ENCODE measurements at regions not wholly inside any gene's neighbourhood (a gene's known extent, or its start where the extent isn't known, plus 50 kb on each side); places are given as distances from the start of the nearest gene placed in this dataset.

GRCh38 chr2:57878866-57879210, 167.8 kb upstream of the VRK2 start:
- Histone ChIP-seq H3F3A (ENCODE audit: insufficient read depth) (no peaks in the 10 kb centered on the region), H3K9ac (ENCODE audit: low read length) (no peak overlapping the region), H3K4me3 (ENCODE audit: insufficient read depth, low read length, poor library complexity, severe bottlenecking) (no peak overlapping the region), H3K36me3 (ENCODE audit: low read length) (no peaks in the 10 kb centered on the region), H3K4me2 (ENCODE audit: low read depth, low read length, poor library complexity, severe bottlenecking) (no peak overlapping the region), H4K20me1 (ENCODE audit: low read depth, low read length) (no peaks in the 10 kb centered on the region), H3K27me3 (ENCODE audit: low read length) (no peaks in the 10 kb centered on the region), H2AFZ (ENCODE audit: low read depth, low read length, severe bottlenecking) (no peak overlapping the region), H3K9me3 (ENCODE audit: insufficient read depth, low read length) (no peaks in the 10 kb centered on the region), H3K9me2 (replicated peaks; ENCODE audit: insufficient read depth, low read length) (no peaks in the 10 kb centered on the region), H3K79me2 (ENCODE audit: insufficient read depth, low read length) (no peaks in the 10 kb centered on the region), H3K27ac (ENCODE audit: low read depth, low read length) (no peak overlapping the region)
- no peak for TF ChIP-seq EZH2phosphoT487 (conservative IDR thresholded peaks at IDR 0.05; ENCODE audit: low read length)

GRCh38 chr2:57880446-57880845, 166.2 kb upstream of the VRK2 start:
- H3K4me3 ChIP-seq (ENCODE audit: insufficient read depth, low read length, poor library complexity, severe bottlenecking), result no peak overlapping the region
- no peaks in the 10 kb centered on the region for H3K27me3 ChIP-seq (ENCODE audit: low read length)
- H3K9me3 ChIP-seq (ENCODE audit: insufficient read depth, low read length), result no peaks in the 10 kb centered on the region

GRCh38 chr2:57880967-57881366, 165.6 kb upstream of the VRK2 start:
- Histone ChIP-seq H3K9me2 (replicated peaks; ENCODE audit: insufficient read depth, low read length) (no peaks in the 10 kb centered on the region), H3K4me2 (ENCODE audit: low read depth, low read length, poor library complexity, severe bottlenecking) (no peak overlapping the region), H3K4me3 (ENCODE audit: insufficient read depth, low read length, poor library complexity, severe bottlenecking) (no peak overlapping the region), H3K36me3 (ENCODE audit: low read length) (no peaks in the 10 kb centered on the region), H3K79me2 (ENCODE audit: insufficient read depth, low read length) (no peaks in the 10 kb centered on the region), H3K9ac (ENCODE audit: low read length) (no peak overlapping the region), H2AFZ (ENCODE audit: low read depth, low read length, severe bottlenecking) (no peak overlapping the region), H3K9me3 (ENCODE audit: insufficient read depth, low read length) (no peaks in the 10 kb centered on the region), H3F3A (ENCODE audit: insufficient read depth) (no peaks in the 10 kb centered on the region), H3K27ac (ENCODE audit: low read depth, low read length) (no peak overlapping the region), H4K20me1 (ENCODE audit: low read depth, low read length) (no peaks in the 10 kb centered on the region), H3K27me3 (ENCODE audit: low read length) (no peaks in the 10 kb centered on the region)
- TF ChIP-seq EZH2phosphoT487 (conservative IDR thresholded peaks at IDR 0.05; ENCODE audit: low read length), result no peak
- TF ChIP-seq, protein P1, sequence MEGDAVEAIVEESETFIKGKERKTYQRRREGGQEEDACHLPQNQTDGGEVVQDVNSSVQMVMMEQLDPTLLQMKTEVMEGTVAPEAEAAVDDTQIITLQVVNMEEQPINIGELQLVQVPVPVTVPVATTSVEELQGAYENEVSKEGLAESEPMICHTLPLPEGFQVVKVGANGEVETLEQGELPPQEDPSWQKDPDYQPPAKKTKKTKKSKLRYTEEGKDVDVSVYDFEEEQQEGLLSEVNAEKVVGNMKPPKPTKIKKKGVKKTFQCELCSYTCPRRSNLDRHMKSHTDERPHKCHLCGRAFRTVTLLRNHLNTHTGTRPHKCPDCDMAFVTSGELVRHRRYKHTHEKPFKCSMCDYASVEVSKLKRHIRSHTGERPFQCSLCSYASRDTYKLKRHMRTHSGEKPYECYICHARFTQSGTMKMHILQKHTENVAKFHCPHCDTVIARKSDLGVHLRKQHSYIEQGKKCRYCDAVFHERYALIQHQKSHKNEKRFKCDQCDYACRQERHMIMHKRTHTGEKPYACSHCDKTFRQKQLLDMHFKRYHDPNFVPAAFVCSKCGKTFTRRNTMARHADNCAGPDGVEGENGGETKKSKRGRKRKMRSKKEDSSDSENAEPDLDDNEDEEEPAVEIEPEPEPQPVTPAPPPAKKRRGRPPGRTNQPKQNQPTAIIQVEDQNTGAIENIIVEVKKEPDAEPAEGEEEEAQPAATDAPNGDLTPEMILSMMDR (IDR thresholded peaks at IDR 0.05; ENCODE audit: insufficient read depth, low read length, poor library complexity, severe bottlenecking), result no peak

More at GRCh38 chr2:57880446-57880845, 166.2 kb upstream of the VRK2 start:
- Histone ChIP-seq H4K20me1 (ENCODE audit: low read depth, low read length) (no peaks in the 10 kb centered on the region), H3K9me2 (replicated peaks; ENCODE audit: insufficient read depth, low read length) (no peaks in the 10 kb centered on the region), H2AFZ (ENCODE audit: low read depth, low read length, severe bottlenecking) (no peak overlapping the region), H3K36me3 (ENCODE audit: low read length) (no peaks in the 10 kb centered on the region), H3K27ac (ENCODE audit: low read depth, low read length) (no peak overlapping the region), H3K9ac (ENCODE audit: low read length) (no peak overlapping the region), H3K79me2 (ENCODE audit: insufficient read depth, low read length) (no peaks in the 10 kb centered on the region), H3K4me2 (ENCODE audit: low read depth, low read length, poor library complexity, severe bottlenecking) (no peak overlapping the region), H3F3A (ENCODE audit: insufficient read depth) (no peaks in the 10 kb centered on the region)
- TF ChIP-seq, protein P1 (IDR thresholded peaks at IDR 0.05; ENCODE audit: insufficient read depth, low read length, poor library complexity, severe bottlenecking), result no peak
- TF ChIP-seq EZH2phosphoT487 (conservative IDR thresholded peaks at IDR 0.05; ENCODE audit: low read length), result no peak

DNA sequence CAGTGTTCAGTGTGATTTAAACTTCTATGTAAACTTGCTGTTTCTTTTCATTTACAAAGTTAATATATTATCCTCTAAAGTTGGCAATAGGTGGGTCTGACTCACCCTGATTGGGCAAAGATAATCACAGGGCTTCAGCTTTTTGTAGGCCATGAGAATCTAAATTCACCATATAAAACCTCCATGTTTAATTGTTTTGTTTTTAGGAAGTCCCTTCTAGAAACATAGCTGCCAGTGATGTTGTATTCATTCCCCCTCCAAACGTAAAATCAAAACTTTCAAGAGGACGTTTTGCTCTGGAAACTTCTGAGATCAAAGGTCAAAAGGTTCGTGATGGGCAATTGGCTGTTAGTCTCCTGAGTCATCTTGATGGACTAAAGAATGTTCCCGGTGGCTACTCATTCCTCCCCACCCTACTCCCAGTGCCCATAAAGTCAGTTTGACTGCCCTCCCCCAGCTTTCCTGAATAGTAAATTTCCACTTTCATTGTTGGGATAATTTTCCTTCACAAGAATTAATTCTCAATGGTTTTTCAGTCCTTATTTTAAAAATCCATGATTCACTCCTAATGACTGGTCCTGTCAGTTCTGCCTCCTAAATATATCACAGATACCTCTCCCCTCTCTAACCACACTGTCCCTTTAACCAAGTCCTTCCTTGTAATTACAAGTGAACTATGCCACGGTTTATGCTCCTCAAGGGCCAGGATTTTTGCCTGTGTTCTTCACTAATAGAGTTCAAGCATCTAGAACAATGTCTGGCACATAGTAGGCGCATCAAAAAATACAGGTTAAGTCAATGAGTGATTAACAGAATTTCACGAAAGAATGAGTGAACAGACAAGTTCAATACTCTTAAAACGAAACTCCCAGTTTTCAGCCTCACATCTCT, 164.4 kb upstream of the VRK2 start:
- no peaks in the 10 kb centered on the region for H3K9me2 ChIP-seq (replicated peaks; ENCODE audit: insufficient read depth, low read length)
- TF ChIP-seq, protein P1 (IDR thresholded peaks at IDR 0.05; ENCODE audit: insufficient read depth, low read length, poor library complexity, severe bottlenecking), result no peak
- no peak for TF ChIP-seq EZH2phosphoT487 (conservative IDR thresholded peaks at IDR 0.05; ENCODE audit: low read length)
- H3K4me2 ChIP-seq (ENCODE audit: low read depth, low read length, poor library complexity, severe bottlenecking), result no peak overlapping the region
- no peaks in the 10 kb centered on the region for H3K9me3 ChIP-seq (ENCODE audit: insufficient read depth, low read length)
- H3F3A ChIP-seq (ENCODE audit: insufficient read depth), result no peaks in the 10 kb centered on the region
- no peak overlapping the region for H2AFZ ChIP-seq (ENCODE audit: low read depth, low read length, severe bottlenecking)
- no peaks in the 10 kb centered on the region for H4K20me1 ChIP-seq (ENCODE audit: low read depth, low read length)
- H3K36me3 ChIP-seq (ENCODE audit: low read length), result no peaks in the 10 kb centered on the region
- no peaks in the 10 kb centered on the region for H3K27me3 ChIP-seq (ENCODE audit: low read length)
- no peaks in the 10 kb centered on the region for H3K79me2 ChIP-seq (ENCODE audit: insufficient read depth, low read length)
- H3K27ac ChIP-seq (ENCODE audit: low read depth, low read length), result no peak overlapping the region
- no peak overlapping the region for H3K4me3 ChIP-seq (ENCODE audit: insufficient read depth, low read length, poor library complexity, severe bottlenecking)
- no peak overlapping the region for H3K9ac ChIP-seq (ENCODE audit: low read length)

Data from SU-DHL-6 (cell line).